ENCODE measurements at regions not wholly inside any gene's neighbourhood (a gene's known extent, or its start where the extent isn't known, plus 50 kb on each side); places are given as distances from the start of the nearest gene placed in this dataset.

- DNase-seq = no peak
Measured at GRCh38 chr6:147765541-147765940, 257.1 kb downstream of the SAMD5 start.

DNA sequence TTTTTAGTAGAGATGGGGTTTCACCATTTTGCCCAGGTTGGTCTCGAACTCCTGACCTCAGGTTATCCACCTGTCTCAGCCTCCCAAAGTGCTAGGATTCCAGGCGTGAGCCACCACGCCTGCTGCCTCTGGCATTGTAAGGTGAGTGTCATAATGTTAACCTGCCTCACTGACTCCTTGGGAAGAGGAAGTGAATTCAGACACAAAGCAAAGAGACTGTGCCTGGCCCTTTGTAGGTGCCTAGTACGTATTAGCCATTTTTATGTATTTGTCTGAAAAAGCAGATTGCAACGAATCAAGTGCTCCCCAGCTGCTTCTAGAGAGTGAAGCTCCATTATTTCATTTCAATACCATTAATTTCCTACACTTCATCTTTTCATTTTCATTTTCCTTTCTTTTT, 260.5 kb downstream of the SAMD5 start:
- no peak for DNase-seq

DNA sequence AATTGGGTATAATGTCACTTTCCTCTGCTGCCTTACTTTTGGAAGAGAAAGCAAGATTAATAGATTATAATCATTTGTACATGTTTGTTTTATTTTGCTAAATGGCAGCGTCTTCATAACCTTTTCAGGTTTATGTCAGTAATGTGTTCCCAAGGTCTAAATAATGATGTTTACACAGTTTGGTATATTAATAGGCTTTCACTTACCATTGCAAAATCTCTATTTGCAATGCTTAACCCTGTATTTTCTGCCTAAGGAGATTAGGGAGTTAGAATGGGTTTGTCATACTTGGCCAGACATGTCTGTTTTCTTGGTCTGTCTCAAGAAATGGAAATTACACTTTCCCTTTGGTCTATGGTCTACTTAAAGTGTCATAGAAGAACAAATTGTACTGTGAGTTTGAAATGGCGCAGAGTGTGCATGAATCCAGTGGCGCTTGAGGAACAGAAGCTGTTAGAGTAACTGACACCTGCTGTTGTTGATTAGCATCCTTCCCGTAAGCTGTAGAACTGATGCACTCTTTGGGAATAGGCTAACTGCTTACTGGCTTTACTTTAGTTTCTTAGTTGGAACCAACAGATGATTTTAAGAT, 261.1 kb downstream of the SAMD5 start:
- no peak for DNase-seq

GRCh38 chr6:147770221-147770620, 261.7 kb downstream of the SAMD5 start:
- no peak for DNase-seq

DNA sequence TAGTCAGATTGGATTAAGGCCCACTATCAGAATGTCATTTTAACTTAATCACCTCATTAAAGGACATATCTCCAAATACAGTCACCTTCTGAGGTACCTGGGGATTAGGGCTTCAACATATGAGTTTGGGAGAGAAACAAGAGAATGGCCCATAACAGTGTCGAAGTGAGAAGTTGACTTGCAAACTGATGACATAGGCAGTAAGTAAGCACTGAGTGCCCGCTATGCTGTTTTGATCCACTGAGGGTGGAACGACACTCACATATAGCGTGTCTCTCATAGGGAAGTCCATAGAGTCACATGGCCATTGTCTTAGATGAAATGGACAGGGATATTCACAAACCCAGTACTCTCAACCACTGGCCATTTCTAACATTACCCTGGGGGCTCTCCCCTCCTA, 264.2 kb downstream of the SAMD5 start:
- DNase-seq = no peak

DNA sequence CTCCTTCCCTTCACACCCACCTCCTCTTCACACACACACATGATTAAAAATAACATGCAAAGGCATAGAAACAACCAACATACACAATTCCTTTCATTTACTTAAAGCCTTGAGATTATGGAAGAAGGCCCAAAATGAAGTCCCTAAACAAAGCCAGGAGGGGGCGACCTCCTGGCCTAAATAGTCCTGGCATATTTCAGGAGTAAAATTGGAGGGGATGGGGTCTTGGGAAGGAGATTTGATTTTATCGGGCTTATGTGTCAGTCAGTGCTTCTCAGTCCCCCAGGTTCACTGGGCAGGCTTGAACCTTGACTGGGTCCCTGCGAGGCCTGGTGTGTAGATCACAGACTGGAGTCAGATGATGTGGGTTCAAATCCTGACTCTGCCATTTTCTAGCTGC, 266.4 kb downstream of the SAMD5 start:
- DNase-seq = no peak

DNA sequence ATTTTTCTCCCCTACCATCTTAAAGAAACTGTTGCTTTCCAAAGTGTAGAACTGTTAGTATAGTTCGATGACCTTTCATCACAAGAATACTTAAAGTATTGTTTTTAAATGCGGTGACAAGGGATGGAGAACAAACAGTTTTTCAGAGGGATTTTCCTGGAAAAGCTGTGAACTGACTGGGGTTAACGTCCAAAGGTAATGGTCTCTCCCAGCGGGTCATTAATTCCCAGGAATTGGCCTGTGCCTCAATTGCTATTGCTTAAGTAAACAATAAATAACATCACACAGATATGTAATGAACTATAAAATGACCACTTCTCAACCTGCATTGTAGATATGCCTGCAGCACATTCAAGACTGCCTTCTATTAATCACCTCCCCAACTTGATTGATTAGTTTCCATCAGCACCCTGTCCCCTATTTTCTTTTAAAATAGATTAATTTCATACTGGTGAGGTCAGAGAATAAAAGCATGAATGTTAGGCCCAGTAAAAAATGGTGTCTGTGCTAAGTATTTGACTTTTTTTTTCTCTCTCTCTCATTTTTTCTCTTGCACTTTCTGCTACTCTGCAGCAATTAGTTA, 268.2 kb downstream of the SAMD5 start:
- DNase-seq = no peak

GRCh38 chr6:147779624-147780023, 271.1 kb downstream of the SAMD5 start:
- no peak for DNase-seq

DNA sequence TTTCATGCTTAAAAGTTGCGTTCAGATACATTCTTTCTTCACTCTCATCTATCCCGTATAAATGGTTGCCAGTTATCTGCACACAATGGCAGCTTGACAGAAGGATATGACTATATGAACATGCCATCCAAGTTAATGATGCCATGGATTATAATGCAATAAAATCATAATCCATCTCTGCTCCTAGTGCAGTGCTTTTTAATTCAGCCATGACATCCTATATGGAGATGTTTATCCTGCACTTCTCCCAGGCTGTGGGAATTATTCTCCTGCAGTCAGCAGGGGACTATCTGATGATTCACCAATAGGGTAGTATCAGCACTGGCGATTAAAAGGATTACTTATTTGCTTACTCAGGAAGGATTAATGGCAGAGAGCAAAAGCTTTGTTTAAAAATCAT, 273.8 kb downstream of the SAMD5 start:
- DNase-seq = no peak

- no peak for DNase-seq
Measured at GRCh38 chr6:147784371-147784770, 275.9 kb downstream of the SAMD5 start.

GRCh38 chr6:147787417-147787816, 278.9 kb downstream of the SAMD5 start:
- DNase-seq = no peak

- no peak for DNase-seq
Measured at GRCh38 chr6:147789430-147789947, 281.0 kb downstream of the SAMD5 start.

DNA sequence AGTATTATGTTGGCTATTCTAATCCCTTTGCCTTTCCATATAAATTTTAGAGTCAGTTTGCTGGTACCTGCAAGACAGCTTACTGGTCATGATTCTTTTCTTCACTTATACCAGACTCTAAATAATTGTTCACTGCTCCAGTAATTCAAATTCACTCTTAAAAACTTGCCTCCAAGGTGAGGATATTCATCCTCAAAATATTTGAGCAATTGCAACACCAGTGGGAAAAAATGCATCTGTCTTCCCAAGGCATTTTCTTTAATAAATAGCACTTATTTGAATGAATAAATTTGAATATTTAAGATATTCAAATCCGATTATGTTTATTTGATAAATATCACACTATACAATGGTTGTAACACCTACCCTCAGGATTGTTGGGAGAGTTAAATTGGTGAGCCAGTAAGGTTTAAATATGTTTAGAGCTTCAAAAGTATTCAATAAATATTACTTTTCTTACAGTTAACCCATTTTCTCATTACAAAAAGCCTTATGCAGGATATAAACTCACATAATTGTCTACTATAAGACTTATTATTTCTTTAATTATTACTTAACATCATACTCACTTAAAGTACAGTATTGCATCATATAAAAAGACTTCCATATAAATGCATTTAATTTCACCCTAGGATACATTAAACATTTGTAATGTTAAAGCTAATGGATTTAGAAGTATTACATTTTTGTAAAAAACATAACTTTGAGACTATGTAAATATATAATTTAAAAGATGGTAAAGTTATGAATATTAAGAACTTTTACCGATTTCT, 285.6 kb downstream of the SAMD5 start:
- no peak for DNase-seq

GRCh38 chr6:147802459-147802858, 294.0 kb downstream of the SAMD5 start:
- DNase-seq = no peak

DNA sequence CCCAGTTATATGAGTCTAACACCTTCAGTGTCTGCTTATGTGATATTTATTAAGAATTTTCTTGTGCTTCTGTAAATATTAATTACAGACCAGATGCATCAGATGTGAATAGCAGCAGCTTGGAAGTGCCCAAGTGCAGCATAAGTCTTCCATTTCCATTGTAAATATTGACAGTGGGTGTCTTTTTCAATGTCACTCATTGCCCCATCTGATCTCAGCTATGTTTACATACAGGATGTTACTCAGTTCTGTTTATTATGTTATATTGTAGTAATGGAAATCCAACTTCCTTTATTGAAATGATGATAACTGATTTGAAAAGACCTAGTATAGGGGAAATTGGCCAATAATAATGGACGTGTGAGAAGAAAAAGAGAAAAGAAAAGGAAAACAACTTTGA, 296.7 kb downstream of the SAMD5 start:
- no peak for DNase-seq

DNA sequence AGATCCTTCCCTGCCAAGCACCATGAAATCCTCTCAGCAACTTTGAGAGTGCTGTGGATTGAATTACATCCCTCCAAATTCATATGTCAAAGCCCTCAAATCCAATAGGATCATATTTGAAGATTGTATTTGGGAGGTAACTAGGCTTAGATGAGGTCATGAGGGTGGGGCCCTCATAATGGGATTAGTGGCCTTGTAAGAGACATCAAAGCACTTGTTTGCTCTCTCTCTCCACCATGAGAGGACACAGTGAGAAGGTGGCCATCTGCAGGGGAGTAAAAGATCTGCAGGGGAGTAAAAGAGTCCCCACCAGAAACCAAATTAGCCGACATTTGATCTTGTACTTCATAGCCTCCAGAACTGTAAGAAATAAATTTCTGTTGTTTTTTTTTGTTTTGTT, 298.2 kb downstream of the SAMD5 start:
- DNase-seq = no peak

GRCh38 chr6:147808640-147809039, 300.1 kb downstream of the SAMD5 start:
- no peak for DNase-seq

- DNase-seq = no peak
Measured at GRCh38 chr6:147811913-147812629, 303.6 kb downstream of the SAMD5 start.

- DNase-seq = no peak
Measured at GRCh38 chr6:147817042-147817689, 308.7 kb downstream of the SAMD5 start.

- DNase-seq = no peak
Measured at GRCh38 chr6:147820520-147820919, 312.0 kb downstream of the SAMD5 start.

DNA sequence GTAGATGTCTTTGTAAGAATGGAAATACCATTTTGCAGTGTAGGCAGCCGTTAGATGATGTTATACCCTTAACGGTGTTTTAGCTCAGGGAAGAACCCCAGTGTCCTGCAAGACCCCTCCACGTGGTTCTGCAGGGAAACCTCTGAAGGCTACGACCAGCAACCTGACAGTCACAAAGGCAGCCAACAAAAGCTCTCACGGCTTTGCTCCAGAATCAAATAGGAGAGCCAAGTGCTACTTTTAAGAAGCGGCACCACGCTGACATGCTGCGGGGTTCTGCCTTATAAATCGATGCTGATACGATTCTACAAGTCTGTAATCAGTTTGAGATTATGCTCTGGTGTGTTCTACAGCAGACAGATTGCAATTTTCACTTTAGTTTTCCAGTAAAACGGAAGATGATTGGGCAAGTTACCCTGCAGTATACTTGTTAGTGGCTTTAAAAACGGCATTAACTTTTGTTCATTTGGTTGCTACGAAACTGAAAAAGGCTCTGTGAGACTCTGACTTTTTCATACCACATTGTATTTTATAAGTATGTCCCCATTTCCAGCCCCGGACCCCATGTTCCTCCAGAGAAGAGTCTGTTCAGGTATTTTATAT, 312.9 kb downstream of the SAMD5 start:
- no peak for DNase-seq

- DNase-seq = no peak
Measured at GRCh38 chr6:147823936-147824335, 315.4 kb downstream of the SAMD5 start.

DNA sequence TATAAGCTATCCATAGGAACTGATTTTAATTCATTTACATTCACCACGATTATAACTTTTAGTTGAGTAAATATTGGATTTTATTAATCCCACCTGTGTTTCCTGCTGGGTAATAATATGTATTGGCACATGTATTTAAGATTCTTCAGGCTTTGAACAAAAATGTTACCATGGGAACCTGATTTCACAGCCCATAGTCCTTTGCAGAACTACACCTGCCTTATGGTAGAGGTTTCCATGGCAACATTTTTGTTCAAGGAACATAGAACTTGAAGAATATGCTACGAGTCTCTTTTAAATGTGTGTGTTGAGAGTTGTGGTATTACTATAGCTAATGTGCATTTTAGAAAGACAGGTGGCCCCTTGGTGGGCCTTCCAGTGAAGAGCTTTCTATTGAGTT, 317.4 kb downstream of the SAMD5 start:
- DNase-seq = no peak
